ENCODE measurements at regions not wholly inside any gene's neighbourhood (a gene's known extent, or its start where the extent isn't known, plus 50 kb on each side); places are given as distances from the start of the nearest gene placed in this dataset.

DNA sequence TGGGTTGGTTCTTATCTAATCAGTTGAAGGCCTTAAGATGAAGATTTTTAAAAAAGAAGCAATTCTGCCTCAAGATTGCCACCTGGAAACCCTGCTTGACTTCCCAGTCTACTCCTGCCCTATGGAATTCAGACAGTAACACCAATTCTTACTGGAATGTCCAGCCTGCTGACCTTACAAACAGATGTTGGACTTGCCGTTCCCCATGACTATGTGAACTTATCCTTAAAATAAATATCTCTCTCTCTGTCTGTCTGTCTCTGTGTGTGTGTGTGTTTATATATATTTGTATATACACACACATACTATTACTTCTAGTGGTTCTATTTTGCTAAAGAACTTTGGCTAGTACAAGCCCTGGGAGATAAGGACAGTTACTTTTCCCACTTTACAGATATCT is 675.3 kb downstream of the SLC4A3 start:
- no peak for DNase-seq

- no peak for DNase-seq
These were observed 681.8 kb downstream of the SLC4A3 start for GRCh38 chr2:220309215-220309614.

GRCh38 chr2:220310451-220310861 is 683.0 kb downstream of the SLC4A3 start:
- no peak for DNase-seq

- no peak for DNase-seq
These were observed 687.8 kb downstream of the SLC4A3 start for GRCh38 chr2:220315098-220315823.

DNA sequence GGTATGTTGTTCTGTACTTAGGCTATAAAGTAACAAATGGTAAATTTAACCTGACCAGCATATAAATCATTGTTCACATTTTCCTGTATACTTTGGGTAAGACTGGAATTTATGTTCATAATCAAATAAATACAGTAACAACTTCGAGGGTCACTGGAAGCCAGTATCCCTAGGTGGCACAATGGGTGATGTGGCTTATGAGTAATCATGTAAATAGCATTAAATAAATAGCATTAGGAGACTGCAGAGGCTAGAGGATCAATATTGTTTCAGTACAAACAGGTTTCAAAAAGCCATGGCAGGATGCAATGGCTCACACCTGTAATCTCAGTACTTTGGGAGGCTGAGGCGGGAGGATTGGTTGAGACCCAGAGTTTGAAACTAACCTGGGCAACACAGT is 690.6 kb downstream of the SLC4A3 start:
- DNase-seq, result no peak

DNA sequence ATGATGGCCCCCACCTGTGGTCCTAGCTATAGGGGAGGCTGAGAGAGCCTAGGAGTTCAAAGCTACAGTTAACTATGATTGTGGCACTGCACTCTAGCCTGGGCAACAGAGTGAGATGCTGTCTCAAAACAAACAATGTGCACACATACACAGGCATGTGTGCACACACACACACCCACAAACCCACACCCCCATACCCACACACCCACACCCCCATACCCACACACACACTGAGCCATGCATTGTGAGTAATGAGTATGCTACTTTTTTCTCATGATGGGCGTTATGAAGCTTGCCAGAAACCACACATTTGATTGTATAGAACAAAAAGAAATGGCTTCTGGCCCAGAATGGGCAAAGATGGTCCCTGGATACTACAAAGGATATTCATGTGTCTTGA is 691.1 kb downstream of the SLC4A3 start:
- DNase-seq, result no peak

GRCh38 chr2:220320326-220320725 is 692.9 kb downstream of the SLC4A3 start:
- DNase-seq, result no peak

DNA sequence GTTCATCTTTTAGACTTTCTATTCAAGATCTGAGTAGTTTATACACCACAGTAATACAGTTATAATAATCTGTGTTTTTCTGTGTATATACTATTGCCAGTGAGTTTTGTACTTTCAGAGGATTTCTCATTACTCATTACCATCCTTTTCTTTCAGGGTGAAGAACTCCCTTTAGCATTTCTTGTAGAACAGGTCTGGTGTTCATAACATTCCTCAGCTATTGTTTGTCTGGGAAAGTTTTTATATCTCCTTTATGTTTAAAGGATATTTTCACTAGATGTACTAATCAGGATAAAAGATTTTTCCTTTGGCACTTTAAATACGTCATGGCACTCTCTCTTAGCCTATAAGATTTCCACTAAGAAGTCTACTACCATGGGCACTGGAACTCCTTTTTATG is 705.5 kb downstream of the SLC4A3 start:
- DNase-seq, result no peak

- DNase-seq, result no peak
These were observed 706.8 kb downstream of the SLC4A3 start for GRCh38 chr2:220334210-220334609.

- DNase-seq, result no peak
These were observed 707.6 kb downstream of the SLC4A3 start for GRCh38 chr2:220334871-220335590.

GRCh38 chr2:220335591-220335915 is 708.1 kb downstream of the SLC4A3 start:
- DNase-seq, result no peak

GRCh38 chr2:220336771-220337170 is 709.3 kb downstream of the SLC4A3 start:
- no peak for DNase-seq

DNA sequence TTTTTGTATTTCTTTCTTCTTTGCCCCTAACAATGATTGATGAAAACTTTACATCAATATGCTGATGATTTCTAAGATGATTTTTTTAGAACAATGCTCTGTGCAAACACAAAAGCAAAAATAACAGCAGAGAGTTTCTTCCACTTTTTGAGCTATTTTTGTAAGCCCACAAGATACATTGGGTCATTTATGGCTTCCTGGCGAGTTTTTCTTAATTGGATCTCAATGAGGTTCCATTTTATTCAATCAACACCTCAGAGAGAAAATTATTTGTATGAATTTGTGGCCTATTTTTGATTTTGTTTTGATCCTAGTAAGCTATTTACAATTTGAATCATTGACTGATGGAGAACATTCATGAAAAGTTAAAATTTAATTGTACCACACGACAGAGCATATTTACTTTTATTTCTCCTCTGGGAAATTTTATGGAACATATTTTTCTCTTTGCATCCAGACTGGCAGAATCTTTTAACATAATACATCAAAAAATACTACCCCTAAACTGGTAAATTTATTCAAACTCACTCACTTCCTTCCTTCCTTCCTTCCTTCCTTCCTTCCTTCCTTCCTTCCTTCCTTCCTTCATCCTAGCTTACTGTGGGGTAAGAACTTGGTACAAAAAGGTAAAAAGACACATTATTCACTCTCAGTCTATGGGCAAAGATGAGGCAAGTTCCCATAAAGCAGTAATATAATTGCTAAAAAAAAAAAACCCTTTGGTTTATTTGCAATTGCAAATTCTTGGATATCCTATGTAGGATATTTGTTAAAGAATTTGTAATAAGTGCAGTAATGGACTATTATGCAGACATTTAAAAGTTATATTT is 710.4 kb downstream of the SLC4A3 start:
- DNase-seq, result no peak

- DNase-seq, result no peak
These were observed 713.6 kb downstream of the SLC4A3 start for GRCh38 chr2:220341014-220341413.

DNA sequence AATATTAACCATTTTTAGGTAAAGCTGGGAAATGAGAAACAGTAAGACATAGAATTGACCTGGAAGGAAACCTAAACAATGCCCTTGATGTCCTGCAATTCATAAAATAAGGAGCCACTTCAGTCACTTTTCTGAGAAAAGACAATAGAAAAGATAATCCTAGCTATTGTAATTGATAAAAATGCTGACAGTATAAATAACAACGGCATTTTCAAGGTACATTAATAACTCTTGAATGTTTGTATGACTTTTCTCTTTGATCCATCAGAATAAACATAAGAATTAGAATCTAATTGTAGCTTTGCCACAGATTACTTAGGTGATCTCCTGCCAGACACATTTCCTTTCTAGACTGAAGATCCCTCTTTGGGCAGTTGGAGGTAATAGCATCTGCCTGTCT is 719.5 kb downstream of the SLC4A3 start:
- no peak for DNase-seq

DNA sequence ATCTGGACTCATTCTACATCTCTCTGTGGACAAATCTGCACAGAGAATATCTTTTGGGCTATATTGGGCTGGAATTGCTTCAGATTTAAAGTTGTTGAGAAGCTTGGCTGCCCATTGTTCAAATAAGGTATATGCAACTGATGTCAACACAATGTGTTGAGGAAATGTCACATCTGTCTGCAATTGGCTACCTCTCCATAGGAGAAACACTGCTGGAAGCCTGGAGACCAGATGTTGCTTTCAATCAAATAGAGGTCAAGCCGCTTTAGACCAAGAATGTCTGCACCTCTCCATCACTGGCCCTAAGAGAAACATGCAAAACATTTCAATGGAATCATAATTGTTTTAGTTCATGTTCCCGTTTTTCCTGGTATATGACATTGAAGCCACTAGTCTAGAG is 720.2 kb downstream of the SLC4A3 start:
- DNase-seq, result no peak

GRCh38 chr2:220348206-220348605 is 720.8 kb downstream of the SLC4A3 start:
- no peak for DNase-seq

DNA sequence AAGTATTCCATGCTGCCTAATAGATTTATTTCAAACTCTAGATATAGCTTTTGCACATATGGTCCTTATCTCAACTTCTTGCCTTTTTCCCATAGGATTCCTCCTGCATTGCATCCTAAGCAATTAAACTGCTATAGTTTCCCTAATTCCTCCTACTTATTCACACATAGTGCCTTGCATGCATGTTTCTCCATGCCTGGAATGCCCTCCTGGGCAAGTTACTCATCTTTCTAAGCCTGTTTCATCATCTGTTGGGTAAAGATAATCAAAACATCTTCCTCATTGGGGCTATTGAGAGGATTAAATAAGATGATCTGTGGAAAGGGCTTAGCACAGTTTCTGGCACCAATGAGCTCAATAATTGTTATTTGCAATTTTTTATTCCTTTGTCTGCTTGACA is 726.5 kb downstream of the SLC4A3 start:
- no peak for DNase-seq

- DNase-seq, result no peak
These were observed 728.6 kb downstream of the SLC4A3 start for GRCh38 chr2:220356076-220356475.

DNA sequence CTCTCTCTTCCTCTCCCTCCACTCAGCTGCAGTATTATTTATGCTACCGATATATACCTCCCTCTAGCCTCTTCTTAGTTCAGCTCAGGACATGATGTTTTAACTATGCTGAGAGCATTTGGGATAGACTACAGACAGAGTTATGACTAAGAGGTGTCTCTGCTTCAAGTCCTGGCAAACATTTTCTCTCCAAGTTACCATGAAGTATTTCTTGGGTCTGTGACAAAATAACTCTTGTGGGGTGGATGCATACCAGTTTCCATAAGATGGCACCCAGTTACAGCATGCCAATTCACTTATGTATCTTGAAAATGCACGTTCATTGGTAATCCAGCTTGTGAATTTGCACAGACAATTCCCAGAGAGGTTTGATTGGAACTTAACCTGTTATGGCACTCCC is 737.6 kb downstream of the SLC4A3 start:
- no peak for DNase-seq

DNA sequence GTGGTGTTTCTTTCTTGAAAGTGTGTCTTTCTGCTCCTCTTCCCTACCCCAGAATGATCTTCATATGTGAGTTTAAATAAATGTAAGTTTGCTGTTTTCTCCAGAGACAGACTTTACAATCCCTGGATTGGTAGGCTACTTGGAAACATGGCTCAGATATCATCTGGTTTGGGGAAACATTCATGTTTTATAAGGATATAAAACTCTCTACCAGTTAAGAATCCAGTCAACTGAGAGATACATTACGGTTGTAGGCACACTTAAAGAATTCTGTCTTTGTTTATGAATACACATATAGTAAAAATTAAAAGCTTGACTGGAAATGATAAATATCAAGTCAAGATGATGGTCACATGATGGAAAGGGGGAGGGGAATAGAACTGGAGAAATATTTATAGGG is 739.3 kb downstream of the SLC4A3 start:
- DNase-seq, result no peak

DNA sequence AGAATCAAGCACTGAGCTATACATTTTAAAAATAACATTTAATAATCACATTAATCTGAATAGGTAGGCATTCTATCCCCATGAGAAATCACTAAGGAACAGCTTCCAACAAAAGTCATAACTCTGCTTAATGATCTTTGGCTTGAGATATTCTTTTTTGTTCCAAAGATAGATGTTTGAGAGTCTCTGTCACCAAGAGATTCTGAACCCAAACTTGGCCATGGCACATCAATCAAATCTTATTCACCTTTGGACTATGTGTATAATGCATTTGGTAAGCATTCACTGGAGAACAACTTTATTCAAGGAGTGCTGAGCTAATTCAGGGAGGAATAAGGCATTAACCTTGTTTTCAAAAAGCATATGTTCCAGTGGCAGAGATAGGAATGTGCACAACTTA is 743.3 kb downstream of the SLC4A3 start:
- no peak for DNase-seq

DNA sequence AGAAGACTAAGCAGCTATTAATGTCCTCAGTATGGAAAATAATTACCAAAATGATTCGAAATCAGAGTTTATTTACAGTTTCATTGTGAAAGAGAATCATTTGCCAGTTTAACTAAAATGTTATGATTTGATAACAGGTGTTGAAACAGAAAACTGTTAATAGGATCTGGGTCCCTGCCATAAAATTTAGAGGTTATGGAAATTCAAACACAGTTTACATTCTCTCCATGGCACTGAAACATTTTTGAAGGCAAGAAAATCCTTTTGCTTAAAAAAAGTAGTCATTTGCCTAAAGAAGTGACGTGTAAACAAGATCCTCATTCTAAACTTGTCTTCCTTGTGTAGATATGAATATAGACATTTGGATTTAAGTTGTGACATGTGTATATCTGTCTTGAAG is 743.8 kb downstream of the SLC4A3 start:
- DNase-seq, result no peak

GRCh38 chr2:220373878-220374277 is 746.4 kb downstream of the SLC4A3 start:
- DNase-seq, result no peak

Data from stimulated activated CD4-positive, alpha-beta T cell treated with anti-CD3 and anti-CD28 coated beads, Interleukin-12 subunit alpha, Interleukin-12 subunit beta, amount 100 ng/mL, for 4 hours (primary cell).